Upper lobe of right lung (tissue), 1 donor: ENCODE measurements at regions not wholly inside any gene's neighbourhood (a gene's known extent, or its start where the extent isn't known, plus 50 kb on each side); places are given as distances from the start of the nearest gene placed in this dataset.
"Not testable (repeated sequence)": the region's sequence is repeated elsewhere in the genome, so short reads cannot be mapped to it uniquely, and the experiment has no call there.

Source experiments
- ATAC-seq: fragments of 200-7000 bp; cut with Tn5 transposase; one replicate; pipeline ENCODE4 v1.9.1; 2020; ENCODE audit warnings: mild to moderate bottlenecking, moderate library complexity
- DNase-seq: peaks from one replicate; pipeline ENCODE4 v3.0.0-alpha.2; 2020
- H3K27ac ChIP-seq: fragments of 200-600 bp; one replicate; pipeline ENCODE4 v1.8.0; 2022
- H3K27me3 ChIP-seq: fragments of 200-600 bp; one replicate; pipeline ENCODE4 v1.8.0; 2022; ENCODE audit warnings: mild to moderate bottlenecking
- H3K36me3 ChIP-seq: fragments of 200-600 bp; one replicate; pipeline ENCODE4 v1.8.0; 2022
- H3K4me1 ChIP-seq: fragments of 200-600 bp; one replicate; pipeline ENCODE4 v1.8.0; 2022
- H3K4me3 ChIP-seq: fragments of 200-600 bp; one replicate; pipeline ENCODE4 v1.8.0; 2022; ENCODE audit warnings: mild to moderate bottlenecking
- H3K9me3 ChIP-seq: fragments of 200-600 bp; one replicate; pipeline ENCODE4 v1.8.0; 2022
- CTCF ChIP-seq: fragments of 200-600 bp; IDR thresholded peaks from one replicate; pipeline ENCODE4 v1.8.0; 2022; ENCODE audit warnings: antibody characterized with exemption
- intact Hi-C: fragments of 100-400 bp; cut with DNase I; formaldehyde crosslinking; loops from one replicate; pipeline ENCODE4 v1.11.0; 2022
- donor health status: DM: no; HTN: yes; CAD: no; lungs with severe emphysema.

- Histone ChIP-seq H3K27me3 (no peaks in the 10 kb centered on the region), H3K4me3 (no peak overlapping the region), H3K27ac (no peak overlapping the region), H3K9me3 (no peaks in the 10 kb centered on the region), H3K4me1 (no peaks in the 10 kb centered on the region), H3K36me3 (no peaks in the 10 kb centered on the region)
- intact Hi-C loops: loop anchor here (10.0 kb wide), 1 partner anchor 798 kb away; no protein-coding TSS in a partner anchor
- ATAC-seq: no peak
- no peak for DNase-seq
- no peak for TF ChIP-seq CTCF
These were observed 593.0 kb downstream of the ACTL7B start for GRCh38 chr9:108262836-108263235.

DNA sequence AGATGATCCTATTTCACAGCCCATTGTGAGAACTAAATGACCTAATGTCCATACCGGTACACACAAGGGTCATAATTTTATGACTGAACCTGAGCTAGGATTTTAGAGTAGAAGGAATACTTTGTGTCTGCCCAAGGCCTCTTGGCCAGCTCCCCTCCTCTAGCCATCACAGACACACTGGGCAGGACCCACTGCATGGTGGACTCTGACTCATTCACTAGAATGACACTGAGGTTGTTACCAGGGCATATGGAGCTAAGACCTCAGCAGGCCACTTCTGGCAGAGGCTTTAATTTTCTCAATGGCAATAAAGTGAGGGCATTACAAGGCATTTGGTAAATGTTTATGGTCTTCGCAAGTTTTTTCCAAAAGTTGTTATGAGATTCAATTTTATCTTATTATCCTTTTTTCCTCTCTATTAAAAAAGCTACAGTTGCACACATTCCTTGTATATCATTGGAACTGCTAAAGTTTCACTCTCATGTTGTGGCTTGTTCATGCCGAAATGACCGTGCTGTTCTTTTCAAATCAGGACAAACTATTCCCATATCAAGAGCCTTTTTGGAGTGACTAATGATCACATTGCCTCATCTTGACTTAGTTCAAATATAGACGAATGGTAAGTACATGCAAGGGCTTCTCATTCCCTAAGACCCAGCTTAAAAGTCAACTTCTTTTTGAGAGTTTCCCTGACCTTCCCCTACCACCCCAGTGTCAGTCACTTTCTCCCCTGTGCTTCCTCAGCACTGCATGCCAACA is 595.7 kb downstream of the ACTL7B start:
- H3K27ac ChIP-seq: no peak overlapping the region
- no peaks in the 10 kb centered on the region for H3K4me1 ChIP-seq
- no peaks in the 10 kb centered on the region for H3K27me3 ChIP-seq
- no peaks in the 10 kb centered on the region for H3K36me3 ChIP-seq
- no peaks in the 10 kb centered on the region for H3K9me3 ChIP-seq
- DNase-seq (no peak), ATAC-seq (no peak)
- intact Hi-C loops: loop anchor here (10.0 kb wide), 1 partner anchor 795 kb away; no protein-coding TSS in a partner anchor
- no peak for TF ChIP-seq CTCF
- no peak overlapping the region for H3K4me3 ChIP-seq

DNA sequence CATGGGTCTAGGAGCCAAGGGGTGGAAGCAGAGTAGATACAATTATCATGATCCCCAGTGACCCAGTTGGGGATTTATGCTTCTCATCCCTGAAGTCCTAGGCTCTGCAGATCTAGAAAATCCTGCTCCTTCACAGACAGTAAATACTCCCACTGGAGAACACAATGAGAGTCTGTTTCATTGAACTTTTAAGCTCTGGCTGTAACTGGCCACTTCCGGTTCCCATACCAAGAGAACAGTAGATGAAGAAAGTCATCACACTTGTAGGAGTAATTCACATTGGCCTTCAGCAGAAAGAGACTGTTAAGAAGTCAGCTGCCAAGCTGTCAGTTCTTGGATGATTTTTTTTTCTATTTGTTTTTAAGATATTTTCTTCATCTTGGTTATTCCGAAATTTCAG is 597.1 kb downstream of the ACTL7B start:
- no peak for TF ChIP-seq CTCF
- ATAC-seq (no peak), DNase-seq (no peak)
- intact Hi-C loops: no loop called here
- Histone ChIP-seq H3K4me3 (no peak overlapping the region), H3K27ac (no peak overlapping the region), H3K4me1 (no peaks in the 10 kb centered on the region), H3K27me3 (no peaks in the 10 kb centered on the region), H3K36me3 (no peaks in the 10 kb centered on the region), H3K9me3 (no peaks in the 10 kb centered on the region)

GRCh38 chr9:108257382-108257781 is 598.4 kb downstream of the ACTL7B start:
- H3K4me3 ChIP-seq: no peak overlapping the region
- no peak for DNase-seq
- H3K27ac ChIP-seq: no peak overlapping the region
- no peak for ATAC-seq
- no peak for TF ChIP-seq CTCF
- intact Hi-C loops: no loop called here
- no peaks in the 10 kb centered on the region for H3K36me3 ChIP-seq
- no peaks in the 10 kb centered on the region for H3K27me3 ChIP-seq
- no peaks in the 10 kb centered on the region for H3K4me1 ChIP-seq
- no peaks in the 10 kb centered on the region for H3K9me3 ChIP-seq

DNA sequence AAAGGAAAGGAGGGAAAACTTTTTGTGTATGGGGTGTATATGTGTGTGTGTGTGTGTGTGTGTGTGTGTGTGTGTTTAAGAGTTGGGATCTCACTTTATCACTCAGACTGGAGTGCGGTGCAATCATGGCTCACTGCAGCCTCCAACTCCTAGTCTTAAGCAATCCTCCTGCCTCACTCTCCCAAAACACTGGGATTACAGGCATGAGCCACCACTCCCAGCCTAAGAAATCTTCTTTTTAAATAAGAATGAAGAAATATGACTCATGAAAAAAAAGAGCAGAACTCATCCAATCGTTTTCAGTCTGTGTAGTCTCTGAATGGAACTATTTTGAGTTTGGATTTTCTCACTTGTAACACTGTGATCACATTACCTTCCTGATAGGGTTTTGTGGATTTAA is 601.5 kb downstream of the ACTL7B start:
- no peaks in the 10 kb centered on the region for H3K27me3 ChIP-seq
- no peaks in the 10 kb centered on the region for H3K4me1 ChIP-seq
- intact Hi-C loops: no loop called here
- no peak overlapping the region for H3K4me3 ChIP-seq
- no peaks in the 10 kb centered on the region for H3K9me3 ChIP-seq
- H3K27ac ChIP-seq: no peak overlapping the region
- ATAC-seq: no peak
- no peaks in the 10 kb centered on the region for H3K36me3 ChIP-seq
- no peak for DNase-seq
- TF ChIP-seq CTCF: no peak

GRCh38 chr9:108247391-108247790 is 608.4 kb downstream of the ACTL7B start:
- DNase-seq, H3K9me3 ChIP-seq, H3K4me3 ChIP-seq, ATAC-seq, H3K4me1 ChIP-seq, H3K27me3 ChIP-seq, H3K27ac ChIP-seq, H3K36me3 ChIP-seq, intact Hi-C loops: not testable (repeated sequence)
